CD14-positive monocyte (primary cell): ENCODE measurements at regions not wholly inside any gene's neighbourhood (a gene's known extent, or its start where the extent isn't known, plus 50 kb on each side); places are given as distances from the start of the nearest gene placed in this dataset.

Experiments
- DNase-seq, 3 donors: peaks; one replicate each; pipeline ENCODE4 v3.0.0-alpha.2; 2011 to 2022
- H2AFZ ChIP-seq: 2 replicates; pipeline ENCODE4 v1.6.0; 2012; ENCODE audit warnings: mild to moderate bottlenecking, low read depth, low read length, inconsistent platforms; ENCODE audit not compliant: insufficient read depth, poor library complexity, severe bottlenecking
- H3K27ac ChIP-seq, 2 donors: 1 replicate in 1 of 2; 2 replicates in 1 of 2; pipeline ENCODE4 v1.5.1; 2012 to 2013; ENCODE audit warnings: low read length in 2 of 2, control low read depth in 1 of 2, inconsistent platforms in 1 of 2, low read depth in 1 of 2, mild to moderate bottlenecking in 1 of 2
- H3K27me3 ChIP-seq, 2 donors: one replicate each; pipeline versions ENCODE4 v1.6.0 to v1.6.1; 2011 to 2013; ENCODE audit warnings: low read length in 2 of 2; ENCODE audit not compliant: control insufficient read depth in 2 of 2, insufficient read depth in 2 of 2
- H3K36me3 ChIP-seq, 2 donors: replicated peaks in 1 of 2; 1 replicate in 1 of 2; 2 replicates in 1 of 2; pipeline versions ENCODE4 v1.5.1 to v1.6.1; 2012 to 2013; ENCODE audit warnings: low read length in 2 of 2, control low read depth in 1 of 2, inconsistent platforms in 1 of 2, mild to moderate bottlenecking in 1 of 2; ENCODE audit not compliant: insufficient read depth in 2 of 2, control insufficient read depth in 1 of 2
- H3K4me1 ChIP-seq, 2 donors: 1 replicate in 1 of 2; 2 replicates in 1 of 2; pipeline versions ENCODE4 v1.5.1 to v1.6.1; 2012 to 2013; ENCODE audit warnings: low read length in 2 of 2, control low read depth in 1 of 2, inconsistent platforms in 1 of 2, mild to moderate bottlenecking in 1 of 2, moderate library complexity in 1 of 2; ENCODE audit not compliant: insufficient read depth in 2 of 2, control insufficient read depth in 1 of 2
- H3K4me2 ChIP-seq: replicated peaks from 2 replicates; pipeline ENCODE3; 2012; ENCODE audit warnings: low read length, moderate library complexity, mild to moderate bottlenecking; ENCODE audit not compliant: poor library complexity, severe bottlenecking; ENCODE audit errors: extremely low read depth
- H3K4me3 ChIP-seq, 3 experiments: fragments of 200-600 bp in 1 of 3; sonication (generic) in 1 of 3; replicated peaks in 1 of 3; 1 replicate in 2 of 3; 2 replicates in 1 of 3; pipeline ENCODE4 v1.5.1; 2011 to 2013; ENCODE audit warnings: low read length in 3 of 3, mild to moderate bottlenecking in 3 of 3, control low read depth in 2 of 3, low read depth in 2 of 3, inconsistent platforms in 1 of 3, moderate library complexity in 1 of 3
- H3K79me2 ChIP-seq: 2 replicates; pipeline ENCODE4 v1.6.0; 2012; ENCODE audit warnings: mild to moderate bottlenecking, control low read depth, inconsistent platforms, low read length, moderate library complexity; ENCODE audit not compliant: insufficient read depth
- H3K9ac ChIP-seq: 2 replicates; pipeline ENCODE4 v1.6.0; 2017; ENCODE audit warnings: low read length, mild to moderate bottlenecking; ENCODE audit not compliant: insufficient read depth, poor library complexity, severe bottlenecking
- H3K9me3 ChIP-seq, 2 donors: replicated peaks in 1 of 2; 1 replicate in 1 of 2; 2 replicates in 1 of 2; pipeline versions ENCODE4 v1.5.1 to v1.6.1; 2012 to 2013; ENCODE audit warnings: low read length in 2 of 2, control low read depth in 1 of 2; ENCODE audit not compliant: control insufficient read depth in 1 of 2, insufficient read depth in 1 of 2
- H4K20me1 ChIP-seq: 2 replicates; pipeline ENCODE4 v1.6.0; 2012; ENCODE audit warnings: mild to moderate bottlenecking, low read length, control low read depth, moderate library complexity; ENCODE audit not compliant: insufficient read depth
- H3K27ac Mint-ChIP-seq, 7 donors: one replicate each; pipeline ENCODE4 v1.8.0; 2020; ENCODE audit warnings: mild to moderate bottlenecking in 7 of 7, mixed read lengths in 7 of 7, moderate library complexity in 6 of 7, inconsistent platforms in 2 of 7
- H3K27me3 Mint-ChIP-seq, 3 donors: one replicate each; pipeline ENCODE4 v1.8.0; 2021 to 2022; ENCODE audit warnings: low read depth in 3 of 3, mild to moderate bottlenecking in 3 of 3, mixed read lengths in 3 of 3, moderate library complexity in 3 of 3, inconsistent platforms in 1 of 3
- H3K36me3 Mint-ChIP-seq, 2 donors: one replicate each; pipeline ENCODE4 v1.8.0; 2020; ENCODE audit warnings: mixed read lengths in 2 of 2, inconsistent platforms in 1 of 2, mild to moderate bottlenecking in 1 of 2
- H3K4me1 Mint-ChIP-seq: one replicate; pipeline ENCODE4 v1.8.0; 2020; ENCODE audit warnings: mild to moderate bottlenecking, mixed read lengths
- H3K4me3 Mint-ChIP-seq, 2 donors: one replicate each; pipeline ENCODE4 v1.8.0; 2020; ENCODE audit warnings: mild to moderate bottlenecking in 2 of 2, mixed read lengths in 2 of 2, moderate library complexity in 1 of 2
- H3K9me3 Mint-ChIP-seq, 7 donors: one replicate each; pipeline ENCODE4 v1.8.0; 2020 to 2022; ENCODE audit warnings: mixed read lengths in 7 of 7, mild to moderate bottlenecking in 6 of 7, moderate library complexity in 6 of 7, inconsistent platforms in 2 of 7
- WGBS: methylation state at CpG from one replicate; pipeline ENCODE4 v1.1.5; 2013; ENCODE audit warnings: missing lambda C conversion rate; ENCODE audit not compliant: insufficient coverage; 5-methylcytosine and 5-hydroxymethylcytosine counted together
- intact Hi-C, 2 donors: fragments of 100-400 bp; cut with micrococcal nuclease; formaldehyde crosslinking; loops; one replicate each; pipeline versions ENCODE4 v1.15.0 to v1.15.1; 2023
- TF ChIP-seq, protein P1 (sequence below): fragments of 200-600 bp; IDR thresholded peaks from one replicate; pipeline ENCODE4 v1.8.0; 2022; ENCODE audit warnings: antibody characterized with exemption, mild to moderate bottlenecking

DNA sequence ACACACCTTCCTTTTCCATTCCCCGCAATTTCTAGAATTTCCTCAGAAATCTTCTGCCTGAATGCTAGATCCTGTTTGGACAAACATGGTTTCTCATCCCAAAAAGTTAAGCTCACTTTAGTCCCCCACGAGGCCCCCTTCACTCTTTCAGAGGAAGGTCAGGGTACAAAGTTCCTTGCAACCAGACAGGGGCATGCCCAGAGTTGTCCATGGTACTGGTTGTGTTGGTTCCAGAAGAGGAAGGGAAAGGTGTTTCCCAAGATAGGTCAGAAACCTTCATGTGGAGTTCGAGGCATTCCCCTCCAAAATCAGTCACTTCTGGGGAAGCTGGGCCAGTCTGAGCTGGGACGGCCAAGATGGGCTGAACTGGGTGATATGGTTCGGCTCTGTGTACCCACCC is 167.6 kb upstream of the MAFB start:
- H3K9ac ChIP-seq = no peak overlapping the region
- H3K36me3 ChIP-seq = no peaks in the 10 kb centered on the region
- H3K9me3 Mint-ChIP-seq = no peaks in the 10 kb centered on the region
- H3K9me3 ChIP-seq = no peaks in the 10 kb centered on the region
- H3K4me1 Mint-ChIP-seq = peaks cover 2% of the 10 kb centered on the region
- H3K4me3 Mint-ChIP-seq = no peak overlapping the region
- no peak overlapping the region for H3K27ac ChIP-seq
- no peak overlapping the region for H3K4me2 ChIP-seq
- peaks cover 2 to 6% (median 2%) of the 10 kb centered on the region in 3 donors for H3K27me3 Mint-ChIP-seq
- no peaks in the 10 kb centered on the region for H3K27me3 ChIP-seq
- DNase-seq = no peak
- H3K36me3 Mint-ChIP-seq = no peaks in the 10 kb centered on the region
- no peak overlapping the region for H2AFZ ChIP-seq
- TF ChIP-seq, protein P1, sequence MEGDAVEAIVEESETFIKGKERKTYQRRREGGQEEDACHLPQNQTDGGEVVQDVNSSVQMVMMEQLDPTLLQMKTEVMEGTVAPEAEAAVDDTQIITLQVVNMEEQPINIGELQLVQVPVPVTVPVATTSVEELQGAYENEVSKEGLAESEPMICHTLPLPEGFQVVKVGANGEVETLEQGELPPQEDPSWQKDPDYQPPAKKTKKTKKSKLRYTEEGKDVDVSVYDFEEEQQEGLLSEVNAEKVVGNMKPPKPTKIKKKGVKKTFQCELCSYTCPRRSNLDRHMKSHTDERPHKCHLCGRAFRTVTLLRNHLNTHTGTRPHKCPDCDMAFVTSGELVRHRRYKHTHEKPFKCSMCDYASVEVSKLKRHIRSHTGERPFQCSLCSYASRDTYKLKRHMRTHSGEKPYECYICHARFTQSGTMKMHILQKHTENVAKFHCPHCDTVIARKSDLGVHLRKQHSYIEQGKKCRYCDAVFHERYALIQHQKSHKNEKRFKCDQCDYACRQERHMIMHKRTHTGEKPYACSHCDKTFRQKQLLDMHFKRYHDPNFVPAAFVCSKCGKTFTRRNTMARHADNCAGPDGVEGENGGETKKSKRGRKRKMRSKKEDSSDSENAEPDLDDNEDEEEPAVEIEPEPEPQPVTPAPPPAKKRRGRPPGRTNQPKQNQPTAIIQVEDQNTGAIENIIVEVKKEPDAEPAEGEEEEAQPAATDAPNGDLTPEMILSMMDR = no peak
- WGBS = 100% methylated on average over 2 of the region's 5 CpGs
- no peaks in the 10 kb centered on the region for H3K4me1 ChIP-seq
- H4K20me1 ChIP-seq = no peaks in the 10 kb centered on the region
- intact Hi-C loops = no loop called here
- H3K4me3 ChIP-seq = no peak overlapping the region
- H3K27ac Mint-ChIP-seq = no peak overlapping the region
- H3K79me2 ChIP-seq = no peaks in the 10 kb centered on the region

DNA sequence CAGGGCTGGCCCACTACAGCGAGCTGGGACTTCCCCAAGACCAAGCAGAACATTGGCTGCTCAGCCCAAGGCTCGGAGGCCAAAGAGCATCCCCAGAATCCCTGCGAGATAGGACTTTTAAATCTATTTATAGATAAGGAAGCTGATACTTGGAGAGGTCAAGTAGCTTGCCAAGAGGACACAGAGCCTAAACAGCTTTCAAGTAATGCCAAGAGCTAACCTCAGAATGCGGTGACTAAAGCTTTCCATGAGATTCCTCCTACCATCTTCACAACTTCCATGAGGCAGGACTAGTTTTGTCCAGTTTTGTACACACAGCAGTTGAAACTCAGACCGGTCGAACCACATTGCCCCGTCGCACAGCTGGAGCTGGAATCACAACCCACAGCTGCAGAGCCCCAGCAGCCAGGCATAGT is 168.1 kb upstream of the TOP1 start:
- Mint-ChIP-seq H3K4me3 (no peak overlapping the region), H3K36me3 (no peaks in the 10 kb centered on the region), H3K27ac (no peak overlapping the region), H3K9me3 (no peaks in the 10 kb centered on the region), H3K4me1 (no peaks in the 10 kb centered on the region), H3K27me3 (peaks cover 2 to 6% (median 3%) of the 10 kb centered on the region in 3 donors)
- WGBS = 100% methylated on average over 5 of the region's 8 CpGs
- Histone ChIP-seq H3K9me3 (no peaks in the 10 kb centered on the region), H4K20me1 (no peaks in the 10 kb centered on the region), H3K27ac (no peak overlapping the region), H2AFZ (no peak overlapping the region), H3K79me2 (no peaks in the 10 kb centered on the region), H3K4me1 (no peaks in the 10 kb centered on the region), H3K9ac (no peak overlapping the region), H3K27me3 (no peaks in the 10 kb centered on the region), H3K4me2 (no peak overlapping the region), H3K4me3 (no peak overlapping the region), H3K36me3 (no peaks in the 10 kb centered on the region)
- intact Hi-C loops = no loop called here
- DNase-seq = no peak
- TF ChIP-seq, protein P1 = no peak
